Caco-2 (cell line): ENCODE measurements at regions not wholly inside any gene's neighbourhood (a gene's known extent, or its start where the extent isn't known, plus 50 kb on each side); places are given as distances from the start of the nearest gene placed in this dataset.

Experiments used
- BruUV-seq: library from RNA; stranded (reverse); fragments of 400-500 nt; replicated peaks from 2 replicates; lab custom pipeline; 2021; lab: Mats Ljungman, UMichigan
- CTCF ChIA-PET: fragments of 300-600 bp; sonication (Branson Sonifier 250); formaldehyde crosslinking; loops from one replicate; lab custom pipeline; 2022; ENCODE audit warnings: antibody characterized with exemption; lab: Charles Lee
- POLR2A ChIA-PET: fragments of 300-600 bp; sonication (Branson Sonifier 250); formaldehyde crosslinking; loops from one replicate; lab custom pipeline; 2022; ENCODE audit warnings: antibody characterized with exemption; lab: Charles Lee
- DNase-seq, 2 experiments: peaks; one replicate each; pipeline versions ENCODE4 v3.0.0 to v3.0.0-alpha.2; 2020 to 2022
- H3K27me3 ChIP-seq: replicated peaks from 2 replicates; pipeline ENCODE4 v1.6.0; 2011; ENCODE audit warnings: low read length; ENCODE audit not compliant: control insufficient read depth, insufficient read depth
- H3K36me3 ChIP-seq: 2 replicates; pipeline ENCODE4 v1.5.1; 2011; ENCODE audit warnings: low read length; ENCODE audit not compliant: control insufficient read depth, insufficient read depth
- H3K4me1 ChIP-seq: fragments of 250-450 bp; sonication (Bioruptor Pico); 2 replicates; pipeline ENCODE4 v1.5.1; 2020; ENCODE audit warnings: mild to moderate bottlenecking
- H3K4me3 ChIP-seq: 2 replicates; pipeline ENCODE4 v1.5.1; 2011; ENCODE audit warnings: low read depth, mild to moderate bottlenecking, control low read depth, low read length
- H3K9me3 ChIP-seq: fragments of 250-450 bp; sonication (Bioruptor Pico); 2 replicates; pipeline ENCODE4 v1.5.1; 2020; ENCODE audit warnings: mild to moderate bottlenecking, moderate library complexity
- H3K27ac Mint-ChIP-seq: one replicate; pipeline ENCODE4 v1.8.0; 2022; ENCODE audit warnings: mixed read lengths; ENCODE audit not compliant: unreplicated experiment
- H3K27me3 Mint-ChIP-seq: one replicate; pipeline ENCODE4 v1.8.0; 2022; ENCODE audit warnings: mixed read lengths; ENCODE audit not compliant: insufficient read depth, unreplicated experiment
- H3K36me3 Mint-ChIP-seq: one replicate; pipeline ENCODE4 v1.8.0; 2022; ENCODE audit warnings: mild to moderate bottlenecking, mixed read lengths; ENCODE audit not compliant: insufficient read depth, unreplicated experiment
- H3K4me1 Mint-ChIP-seq: one replicate; pipeline ENCODE4 v1.8.0; 2022; ENCODE audit warnings: low read depth, mixed read lengths; ENCODE audit not compliant: unreplicated experiment
- H3K4me3 Mint-ChIP-seq: one replicate; pipeline ENCODE4 v1.8.0; 2022; ENCODE audit warnings: mild to moderate bottlenecking, moderate library complexity, mixed read lengths; ENCODE audit not compliant: unreplicated experiment
- H3K9me3 Mint-ChIP-seq: one replicate; pipeline ENCODE4 v1.8.0; 2022; ENCODE audit warnings: mixed read lengths; ENCODE audit not compliant: unreplicated experiment
- intact Hi-C: fragments of 100-400 bp; cut with micrococcal nuclease; formaldehyde crosslinking; loops from one replicate; pipeline ENCODE4 v1.10.0; 2022; ENCODE audit not compliant: unreplicated experiment
- TF ChIP-seq, protein P1 (sequence below), 2 experiments: fragments of 200-600 bp in 1 of 2; IDR thresholded peaks; 1 replicate in 1 of 2; 2 replicates in 1 of 2; pipeline versions ENCODE4 v1.5.1 to v1.8.0; 2011 to 2022; ENCODE audit warnings: antibody characterized with exemption in 1 of 2, control low read depth in 1 of 2, inconsistent platforms in 1 of 2, low read depth in 1 of 2, low read length in 1 of 2, mild to moderate bottlenecking in 1 of 2, moderate library complexity in 1 of 2; ENCODE audit not compliant: insufficient read depth in 1 of 2, severe bottlenecking in 1 of 2, unreplicated experiment in 1 of 2

- Histone ChIP-seq H3K4me1 (peaks cover 20% of the 10 kb centered on the region), H3K36me3 (no peaks in the 10 kb centered on the region), H3K9me3 (no peaks in the 10 kb centered on the region), H3K4me3 (no peak overlapping the region), H3K27me3 (no peaks in the 10 kb centered on the region)
- POLR2A ChIA-PET = no interaction called here
- Mint-ChIP-seq H3K27me3 (no peaks in the 10 kb centered on the region), H3K27ac (no peak overlapping the region), H3K36me3 (no peaks in the 10 kb centered on the region), H3K4me1 (peaks cover 13% of the 10 kb centered on the region), H3K4me3 (no peak overlapping the region), H3K9me3 (no peaks in the 10 kb centered on the region)
- intact Hi-C loops = no loop called here
- CTCF ChIA-PET = no interaction called here
- TF ChIP-seq, protein P1, sequence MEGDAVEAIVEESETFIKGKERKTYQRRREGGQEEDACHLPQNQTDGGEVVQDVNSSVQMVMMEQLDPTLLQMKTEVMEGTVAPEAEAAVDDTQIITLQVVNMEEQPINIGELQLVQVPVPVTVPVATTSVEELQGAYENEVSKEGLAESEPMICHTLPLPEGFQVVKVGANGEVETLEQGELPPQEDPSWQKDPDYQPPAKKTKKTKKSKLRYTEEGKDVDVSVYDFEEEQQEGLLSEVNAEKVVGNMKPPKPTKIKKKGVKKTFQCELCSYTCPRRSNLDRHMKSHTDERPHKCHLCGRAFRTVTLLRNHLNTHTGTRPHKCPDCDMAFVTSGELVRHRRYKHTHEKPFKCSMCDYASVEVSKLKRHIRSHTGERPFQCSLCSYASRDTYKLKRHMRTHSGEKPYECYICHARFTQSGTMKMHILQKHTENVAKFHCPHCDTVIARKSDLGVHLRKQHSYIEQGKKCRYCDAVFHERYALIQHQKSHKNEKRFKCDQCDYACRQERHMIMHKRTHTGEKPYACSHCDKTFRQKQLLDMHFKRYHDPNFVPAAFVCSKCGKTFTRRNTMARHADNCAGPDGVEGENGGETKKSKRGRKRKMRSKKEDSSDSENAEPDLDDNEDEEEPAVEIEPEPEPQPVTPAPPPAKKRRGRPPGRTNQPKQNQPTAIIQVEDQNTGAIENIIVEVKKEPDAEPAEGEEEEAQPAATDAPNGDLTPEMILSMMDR (IDR thresholded peaks at IDR 0.05; ENCODE audit: insufficient read depth in 1 of 2, low read depth in 1 of 2, low read length in 1 of 2, severe bottlenecking in 1 of 2, unreplicated experiment in 1 of 2) = no peak
- peak in 1 of 2 experiments; percentile 8 for DNase-seq
- BruUV-seq = no TSS peak
Observed at GRCh38 chr5:167653645-167654106, 637.8 kb upstream of the WWC1 start.

- H3K36me3 ChIP-seq = no peaks in the 10 kb centered on the region
- TF ChIP-seq, protein P1 (IDR thresholded peaks at IDR 0.05; ENCODE audit: insufficient read depth in 1 of 2, low read depth in 1 of 2, low read length in 1 of 2, severe bottlenecking in 1 of 2, unreplicated experiment in 1 of 2) = no peak
- BruUV-seq = no TSS peak
- no peaks in the 10 kb centered on the region for H3K9me3 ChIP-seq
- no peaks in the 10 kb centered on the region for H3K9me3 Mint-ChIP-seq
- peaks cover 20% of the 10 kb centered on the region for H3K4me1 ChIP-seq
- no peaks in the 10 kb centered on the region for H3K27me3 Mint-ChIP-seq
- no peak overlapping the region for H3K4me3 Mint-ChIP-seq
- ChIA-PET CTCF (no interaction called here), POLR2A (no interaction called here)
- intact Hi-C loops = no loop called here
- H3K4me1 Mint-ChIP-seq = peaks cover 13% of the 10 kb centered on the region
- no peak for DNase-seq
- H3K36me3 Mint-ChIP-seq = no peaks in the 10 kb centered on the region
- no peaks in the 10 kb centered on the region for H3K27me3 ChIP-seq
- no peak overlapping the region for H3K4me3 ChIP-seq
- H3K27ac Mint-ChIP-seq = no peak overlapping the region
Observed at GRCh38 chr5:167657016-167657415, 634.4 kb upstream of the WWC1 start.

DNA sequence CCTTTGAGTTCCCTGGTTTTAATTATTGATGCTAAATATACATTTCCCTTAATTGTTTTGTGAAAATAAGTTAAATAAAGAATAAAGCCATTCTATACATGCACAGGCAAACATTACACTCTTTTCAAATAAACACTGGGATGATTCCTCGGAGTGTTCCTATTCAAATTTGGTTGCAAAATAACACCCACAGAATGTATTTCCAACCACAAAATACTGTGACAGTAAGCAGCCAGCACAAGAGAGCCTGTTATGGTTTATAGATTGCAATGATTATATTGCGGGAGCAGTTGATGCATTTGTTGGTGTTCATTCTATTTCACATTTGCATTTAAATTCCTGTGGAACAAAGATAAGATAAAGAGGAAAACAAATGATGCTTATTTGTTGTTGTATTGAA, 632.6 kb upstream of the WWC1 start:
- Histone ChIP-seq H3K27me3 (no peaks in the 10 kb centered on the region), H3K4me3 (no peak overlapping the region), H3K4me1 (peaks cover 14% of the 10 kb centered on the region), H3K36me3 (no peaks in the 10 kb centered on the region), H3K9me3 (no peaks in the 10 kb centered on the region)
- no peak overlapping the region for H3K27ac Mint-ChIP-seq
- POLR2A ChIA-PET = no interaction called here
- H3K27me3 Mint-ChIP-seq = peaks cover 2% of the 10 kb centered on the region
- CTCF ChIA-PET = no interaction called here
- no TSS peak for BruUV-seq
- TF ChIP-seq, protein P1 (IDR thresholded peaks at IDR 0.05; ENCODE audit: insufficient read depth in 1 of 2, low read depth in 1 of 2, low read length in 1 of 2, severe bottlenecking in 1 of 2, unreplicated experiment in 1 of 2) = no peak
- H3K4me1 Mint-ChIP-seq = peaks cover 7% of the 10 kb centered on the region
- no peak for DNase-seq
- H3K9me3 Mint-ChIP-seq = no peaks in the 10 kb centered on the region
- no peaks in the 10 kb centered on the region for H3K36me3 Mint-ChIP-seq
- no peak overlapping the region for H3K4me3 Mint-ChIP-seq
- intact Hi-C loops = no loop called here
